SW 1271 (cell line): ENCODE measurements at regions not wholly inside any gene's neighbourhood (a gene's known extent, or its start where the extent isn't known, plus 50 kb on each side); places are given as distances from the start of the nearest gene placed in this dataset.
"Not testable (repeated sequence)": the region's sequence is repeated elsewhere in the genome, so short reads cannot be mapped to it uniquely, and the experiment has no call there.

Experiments
- DNase-seq, 2 experiments: peaks; one replicate each; lab custom pipeline; 2025; lab: John Stamatoyannopoulos, UW

DNA sequence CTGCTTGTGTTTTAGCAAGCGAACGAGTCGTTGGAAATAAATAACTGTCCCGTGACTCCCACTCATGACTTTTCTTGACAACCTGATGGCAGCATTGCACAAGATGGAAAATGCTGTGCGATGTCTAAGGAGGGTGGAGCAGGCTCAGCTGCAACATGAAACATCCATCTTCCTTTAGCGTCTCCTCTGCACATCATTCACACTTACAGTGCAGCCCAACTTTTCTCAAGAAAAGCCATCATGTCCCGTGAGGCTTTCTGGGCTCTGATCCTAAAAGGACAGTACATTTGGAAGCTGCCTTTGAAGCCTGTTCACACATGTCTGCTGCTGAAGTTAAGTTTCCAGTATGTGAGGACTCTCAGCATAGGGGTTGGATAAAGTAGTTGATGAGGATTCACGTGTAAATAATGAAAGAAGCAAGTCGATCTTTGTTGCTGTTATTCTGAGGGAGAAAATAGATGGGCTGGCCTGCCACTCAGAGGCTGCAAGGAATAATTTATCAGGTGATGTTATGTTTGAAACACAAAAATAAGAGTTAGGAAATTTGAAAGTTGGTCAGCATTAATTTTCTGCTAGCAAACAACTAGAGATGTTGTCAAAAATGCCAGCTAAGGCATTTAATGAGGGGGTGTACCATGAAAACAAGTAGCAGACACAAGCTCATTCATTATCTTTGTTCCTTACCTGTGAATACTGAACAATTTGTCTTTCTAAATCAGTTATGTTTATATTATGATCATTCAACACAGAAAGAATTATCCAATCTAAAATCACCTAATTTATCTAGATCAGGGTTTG, 328.7 kb upstream of the ZFP42 start:
- DNase-seq: no peak

DNA sequence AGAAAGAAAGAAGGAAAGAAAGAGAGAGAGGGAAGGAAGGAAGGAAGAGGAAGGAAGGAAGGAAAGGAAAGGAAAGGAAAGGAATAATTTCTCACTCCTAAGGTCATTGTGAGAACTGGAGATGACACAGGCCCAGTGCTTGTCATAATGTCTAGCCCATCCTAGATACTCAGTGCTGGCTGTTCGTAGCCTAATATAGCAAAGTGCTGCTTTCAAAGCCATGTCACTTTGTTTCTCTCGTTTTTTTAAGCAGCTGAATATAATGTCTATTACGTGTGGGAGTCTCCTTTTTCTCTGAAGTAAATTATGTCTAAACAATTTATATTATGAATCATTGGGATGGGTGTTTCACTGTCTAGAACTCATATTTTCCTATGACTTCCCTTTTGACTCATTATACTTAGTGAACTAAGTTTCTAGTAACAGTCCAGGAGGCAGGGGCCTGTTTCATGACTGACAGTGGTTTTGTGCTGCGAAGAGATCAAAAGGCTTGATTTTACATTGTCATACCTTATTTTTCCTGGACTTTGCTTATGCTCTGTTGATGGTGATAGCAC, 327.0 kb upstream of the ZFP42 start:
- no peak for DNase-seq

DNA sequence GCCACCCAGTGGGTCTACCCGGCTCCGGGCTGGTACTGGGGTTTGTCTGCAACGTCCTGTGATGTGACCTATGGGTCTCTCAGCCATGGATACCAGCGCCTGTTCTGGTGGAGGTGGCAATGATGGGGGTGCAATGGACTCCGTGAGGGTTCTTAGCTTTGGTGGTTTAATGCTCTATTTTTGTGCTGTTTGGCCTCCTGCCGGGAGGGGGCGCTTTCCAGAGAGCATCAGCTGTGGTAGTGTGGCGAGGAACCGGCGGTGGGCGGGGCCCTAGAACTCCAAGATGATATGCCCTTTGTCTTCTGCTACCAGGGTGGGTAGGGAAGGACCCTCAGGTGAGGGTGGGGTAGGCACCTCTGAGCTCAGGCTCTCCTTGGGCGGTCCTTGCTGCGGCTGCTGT, 324.1 kb upstream of the ZFP42 start:
- not testable (repeated sequence) for DNase-seq

DNA sequence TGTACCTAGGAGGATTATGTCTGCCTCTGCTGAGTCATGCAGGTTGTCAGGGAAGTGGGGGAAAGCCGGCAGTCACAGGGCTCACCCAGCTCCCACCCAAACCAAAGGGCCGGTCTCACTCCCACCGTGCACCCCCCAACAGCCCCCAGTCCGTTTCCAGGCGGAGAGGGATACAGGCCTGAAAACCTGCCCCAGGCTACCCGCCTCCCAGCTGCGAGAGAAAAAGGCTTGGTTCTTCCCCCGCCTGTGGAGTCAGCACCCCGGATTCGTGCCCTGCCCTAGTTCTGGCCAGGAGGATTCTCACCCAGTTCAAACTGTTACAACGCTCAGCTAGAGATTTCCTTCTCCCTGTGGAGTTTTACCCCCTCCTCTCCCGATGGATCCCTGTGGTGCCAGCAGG, 323.6 kb upstream of the ZFP42 start:
- not testable (repeated sequence) for DNase-seq

DNA sequence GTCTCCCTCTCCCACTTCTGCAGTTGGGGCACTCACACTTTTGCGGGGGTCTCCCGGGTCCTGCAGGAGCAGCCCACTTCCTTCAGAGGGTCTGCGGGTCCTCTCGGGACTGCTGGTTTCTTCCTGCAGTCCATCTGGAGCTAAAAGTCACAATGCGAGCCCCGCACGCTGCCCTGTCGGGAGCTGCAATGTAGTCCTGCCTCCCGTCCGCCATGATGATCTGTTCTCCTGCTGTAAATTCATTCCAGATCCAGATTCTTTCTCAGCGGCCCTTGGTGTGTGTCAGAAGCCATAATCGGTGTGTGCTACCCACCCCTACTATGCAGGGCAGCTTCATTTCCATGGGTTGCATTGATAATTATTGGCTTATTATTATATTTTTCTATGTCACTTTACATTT, 323.0 kb upstream of the ZFP42 start:
- DNase-seq: not testable (repeated sequence)

DNA sequence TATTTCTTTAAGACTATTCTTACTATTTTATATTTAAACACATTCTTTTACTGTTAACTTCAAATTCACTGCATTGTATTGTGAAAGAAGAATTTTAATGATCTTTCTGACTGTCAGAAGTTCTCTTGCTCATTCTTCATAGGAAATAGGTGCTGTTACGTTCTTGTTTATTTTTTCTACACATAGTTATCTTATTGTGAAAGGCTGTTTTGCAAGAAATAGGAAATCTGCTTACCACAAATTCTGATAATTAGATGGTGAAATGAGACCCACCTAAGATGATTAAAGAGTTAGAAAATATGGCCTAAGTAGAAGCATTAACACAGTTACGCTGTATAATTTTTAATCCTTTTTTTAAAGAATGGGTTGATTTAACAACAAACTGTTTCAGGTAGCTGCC, 316.1 kb upstream of the ZFP42 start:
- DNase-seq: no peak

DNA sequence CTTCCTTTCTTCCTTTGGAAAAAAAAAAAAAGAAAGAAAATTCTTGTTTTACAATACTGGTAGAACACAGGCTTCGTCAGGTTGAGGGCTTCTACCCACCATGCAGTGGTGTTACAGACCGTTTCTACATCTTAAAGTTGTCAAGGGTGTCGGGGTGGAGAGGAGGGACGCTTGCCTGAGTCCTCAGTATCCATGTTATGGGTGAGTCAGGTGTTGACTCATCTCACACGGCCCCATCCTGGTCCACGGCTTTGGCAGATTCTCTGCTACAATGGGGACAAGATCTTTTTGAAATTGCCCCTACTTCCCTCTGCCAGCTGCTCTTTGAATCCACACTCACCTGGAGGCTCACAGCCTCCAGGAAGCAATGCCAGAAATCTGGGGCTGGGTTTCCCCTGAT, 310.3 kb upstream of the ZFP42 start:
- DNase-seq: no peak

DNA sequence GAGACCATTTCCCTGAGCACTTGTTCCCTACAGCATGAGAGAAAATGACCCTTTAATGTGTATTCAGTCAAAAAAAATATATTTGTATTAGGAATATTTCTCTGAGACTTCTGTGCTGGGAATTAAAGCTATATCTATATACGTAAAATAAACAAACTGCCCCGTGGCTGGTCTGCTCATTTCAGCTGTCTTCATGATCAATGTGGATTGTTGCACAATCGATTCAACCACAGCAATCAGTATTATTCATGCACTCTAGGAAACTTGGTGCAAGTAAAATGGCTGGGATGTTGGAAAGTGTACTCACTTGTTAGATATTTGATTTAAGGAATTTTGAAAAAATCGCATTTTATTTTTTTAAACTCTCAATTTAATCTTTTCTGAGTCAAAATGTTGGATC, 307.9 kb upstream of the ZFP42 start:
- no peak for DNase-seq

DNA sequence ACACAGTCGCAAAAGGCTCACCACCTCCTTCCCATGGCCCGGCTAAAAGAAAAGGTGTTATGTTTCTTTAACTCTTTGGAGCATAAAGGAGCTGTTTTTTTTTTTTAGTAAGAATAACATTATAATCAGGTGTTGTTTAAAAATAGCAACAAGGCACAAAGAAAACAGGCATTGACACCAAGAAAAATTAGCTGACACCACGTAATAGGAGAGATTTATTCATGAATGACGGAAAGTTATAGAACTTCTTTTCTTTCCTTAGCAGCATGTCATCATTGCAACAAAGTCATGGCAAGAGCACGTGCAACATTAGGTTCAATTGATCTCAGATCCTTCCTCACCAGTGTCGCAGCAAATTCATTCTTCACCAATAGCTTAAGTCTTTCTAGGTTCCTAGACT, 302.9 kb upstream of the ZFP42 start:
- DNase-seq: no peak

DNA sequence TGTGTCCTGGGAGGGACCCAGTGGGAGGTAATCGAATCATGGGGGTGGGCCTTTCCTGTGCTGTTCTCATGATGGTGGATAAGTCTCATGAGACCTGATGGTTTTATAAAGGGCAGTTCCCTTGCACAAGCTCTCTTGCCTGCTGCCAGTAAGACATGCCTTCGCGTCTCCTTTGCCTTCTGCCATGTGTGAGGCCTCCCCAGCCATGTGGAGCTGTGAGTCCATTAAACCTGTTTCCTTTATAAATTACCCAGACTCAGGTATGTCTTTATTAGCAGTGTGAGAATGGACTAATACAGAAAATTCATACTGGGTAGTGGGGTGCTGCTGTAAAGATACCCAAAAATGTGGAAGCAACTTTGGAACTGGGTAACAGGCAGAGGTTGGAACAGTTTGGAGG, 300.0 kb upstream of the ZFP42 start:
- not testable (repeated sequence) for DNase-seq

DNA sequence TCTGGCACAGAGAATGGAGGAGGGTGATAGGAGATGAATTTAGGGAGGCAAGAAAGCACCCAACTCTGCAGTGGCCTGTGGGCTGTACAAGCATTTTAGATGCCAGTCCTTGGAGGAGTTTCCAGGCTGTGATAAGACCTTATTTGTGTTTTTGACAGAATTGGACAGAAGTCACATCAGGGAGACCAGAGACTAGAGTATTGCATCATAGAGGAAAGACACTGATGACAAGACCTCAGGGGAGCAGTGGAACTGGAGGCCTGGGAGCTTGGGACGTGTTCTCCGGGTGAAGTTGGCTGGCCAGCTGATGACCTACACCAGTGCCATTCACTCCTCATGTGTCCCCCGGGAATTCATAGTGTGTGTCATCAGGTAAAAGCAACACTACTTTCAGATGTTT, 284.0 kb upstream of the ZFP42 start:
- no peak for DNase-seq

DNA sequence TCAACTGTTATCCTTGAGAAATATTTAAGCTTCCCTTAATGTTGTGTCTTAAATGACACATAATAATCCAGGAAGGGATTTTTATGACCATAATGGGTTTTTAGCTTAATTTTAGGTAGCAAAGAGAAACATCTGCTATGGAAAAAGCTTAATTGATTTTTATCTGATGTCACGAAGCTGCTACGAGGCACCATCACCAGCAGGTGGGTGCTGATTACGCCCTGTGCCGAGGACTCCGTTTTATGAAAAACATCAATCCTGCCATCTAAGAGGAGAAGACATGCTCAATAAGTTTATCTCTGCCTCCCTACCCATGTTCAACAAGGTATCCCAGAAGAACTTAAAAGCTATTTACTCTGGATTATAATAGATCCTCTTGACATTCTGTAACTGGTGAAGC, 280.6 kb upstream of the ZFP42 start:
- DNase-seq: no peak

DNA sequence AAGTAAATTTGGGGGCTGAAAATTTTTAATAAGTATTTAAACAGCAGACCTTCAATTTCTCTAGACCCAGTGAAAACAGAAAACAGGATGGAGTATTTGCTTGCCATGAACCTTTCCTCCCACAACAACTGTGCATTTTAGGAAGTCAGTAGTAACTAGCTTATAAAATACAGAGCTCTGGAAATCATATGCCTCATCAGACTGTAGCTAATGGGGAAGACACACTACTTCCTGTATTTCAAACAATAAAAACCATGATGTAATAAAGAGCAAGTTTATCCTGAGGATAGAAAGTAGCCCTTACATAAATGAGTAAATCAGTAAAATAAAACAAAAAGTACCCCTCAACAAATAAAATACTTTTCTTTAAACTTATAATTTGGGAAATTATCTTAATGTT, 280.1 kb upstream of the ZFP42 start:
- DNase-seq: no peak

DNA sequence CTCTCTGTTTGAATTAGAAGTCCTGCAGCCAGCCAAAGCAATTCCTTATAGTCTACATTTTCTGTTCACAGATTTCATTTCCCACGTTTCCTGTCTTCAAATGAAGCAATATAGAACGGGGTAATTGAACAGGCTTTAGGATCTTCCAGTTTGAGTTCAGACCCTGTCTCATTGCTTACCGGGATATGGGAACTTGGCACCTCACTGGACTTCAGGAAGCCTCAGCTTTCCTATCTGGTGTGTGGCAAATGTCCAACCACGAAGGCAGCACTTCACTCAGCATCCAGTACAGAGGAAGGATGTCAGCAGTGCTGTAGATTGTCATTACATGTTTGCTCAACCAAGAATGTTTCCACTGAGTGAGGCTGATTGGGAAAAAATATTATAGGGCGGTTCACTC, 271.1 kb upstream of the ZFP42 start:
- DNase-seq: no peak

DNA sequence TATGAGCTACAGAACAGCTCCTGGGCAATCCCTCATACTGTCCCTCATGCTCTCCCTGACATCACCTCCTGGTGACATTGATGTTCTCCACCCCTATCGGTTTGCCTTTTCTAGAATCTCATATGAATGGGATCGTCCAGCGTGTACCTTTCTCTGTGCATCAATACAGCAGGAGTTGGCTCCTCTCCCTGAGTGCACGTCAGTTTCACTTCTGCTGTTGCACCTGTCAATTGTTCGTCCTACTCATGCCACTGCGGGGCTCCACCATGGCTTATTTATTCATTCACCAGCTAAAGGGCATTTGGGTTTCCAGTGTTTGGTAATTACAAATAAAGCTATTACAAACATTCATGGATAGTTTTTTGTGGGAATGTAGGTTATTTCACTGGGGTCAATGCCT, 269.1 kb upstream of the ZFP42 start:
- DNase-seq: no peak

DNA sequence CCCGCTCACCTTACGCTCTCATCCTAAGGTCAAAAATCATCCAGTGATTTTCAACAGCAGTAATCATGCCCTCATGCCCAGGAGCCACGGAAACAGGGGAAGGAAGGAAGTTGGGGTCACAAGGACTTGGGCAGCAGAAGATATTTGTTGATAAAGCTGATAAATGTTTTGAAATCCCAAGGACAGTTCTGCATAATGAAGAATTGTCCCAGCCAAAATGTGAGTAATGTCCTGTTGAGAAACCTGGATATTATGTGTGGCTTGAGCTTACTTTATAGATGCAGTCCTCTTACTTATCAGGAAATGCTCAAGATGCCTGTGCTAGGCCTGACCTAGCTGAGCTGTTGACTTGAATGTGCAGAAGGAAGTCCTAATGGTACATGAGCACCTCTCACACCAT, 263.0 kb upstream of the ZFP42 start:
- DNase-seq: no peak

DNA sequence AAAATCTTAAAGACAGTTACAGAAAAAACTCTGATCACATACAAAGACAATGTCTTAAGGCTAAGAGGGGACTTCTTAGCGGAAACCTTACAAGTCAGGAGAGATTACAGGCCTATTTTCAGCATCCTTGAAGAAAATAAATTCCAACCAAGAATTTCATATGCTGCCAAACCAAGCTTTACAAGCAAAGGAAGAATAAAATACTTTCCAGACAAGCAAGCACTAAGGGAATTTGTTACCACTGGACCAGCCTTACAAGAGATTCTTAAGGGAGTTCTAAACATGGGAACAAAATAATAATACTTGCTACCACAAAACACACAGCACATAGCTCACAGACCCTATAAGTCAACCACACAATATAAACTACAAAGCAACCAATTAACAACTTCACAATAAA, 255.8 kb upstream of the ZFP42 start:
- DNase-seq: no peak

DNA sequence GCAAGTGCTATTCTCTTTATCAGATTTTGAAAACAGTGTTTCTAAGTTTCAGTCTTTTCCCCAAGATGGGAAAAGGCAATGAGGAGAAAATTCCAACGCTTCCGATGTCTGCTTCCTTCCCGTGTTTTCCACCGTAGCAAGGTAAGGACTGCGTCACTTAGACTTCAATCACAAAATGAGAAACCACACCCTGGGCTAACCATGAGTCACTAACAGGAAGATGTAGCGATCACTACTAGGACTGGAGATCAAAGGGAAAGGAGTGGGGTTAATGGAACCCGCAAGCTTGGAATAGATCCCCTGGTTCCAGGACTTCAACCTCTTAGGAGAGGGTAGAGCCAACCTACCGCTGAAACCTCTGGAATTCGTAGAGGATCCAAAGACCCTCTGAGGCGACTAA, 250.7 kb upstream of the ZFP42 start:
- DNase-seq: no peak

DNA sequence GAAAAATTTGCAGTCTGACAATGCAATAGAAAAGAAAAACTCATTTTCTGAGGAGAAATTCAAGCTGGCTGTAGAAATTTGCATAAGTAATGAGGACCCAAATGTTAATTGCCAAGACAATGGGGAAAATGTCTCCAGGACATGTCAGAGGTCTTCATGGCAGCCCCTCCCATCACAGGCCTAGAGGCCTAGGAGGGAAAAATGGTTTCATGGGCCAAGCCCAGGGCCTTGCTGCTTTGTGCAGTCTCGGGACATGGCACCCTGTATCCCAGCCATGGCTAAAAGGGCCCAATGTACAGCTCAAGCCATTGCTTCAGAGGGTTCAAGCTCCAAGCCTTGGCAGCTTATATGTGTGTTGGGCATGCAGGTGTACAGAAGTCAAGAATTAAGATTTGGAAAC, 244.9 kb upstream of the ZFP42 start:
- not testable (repeated sequence) for DNase-seq

DNA sequence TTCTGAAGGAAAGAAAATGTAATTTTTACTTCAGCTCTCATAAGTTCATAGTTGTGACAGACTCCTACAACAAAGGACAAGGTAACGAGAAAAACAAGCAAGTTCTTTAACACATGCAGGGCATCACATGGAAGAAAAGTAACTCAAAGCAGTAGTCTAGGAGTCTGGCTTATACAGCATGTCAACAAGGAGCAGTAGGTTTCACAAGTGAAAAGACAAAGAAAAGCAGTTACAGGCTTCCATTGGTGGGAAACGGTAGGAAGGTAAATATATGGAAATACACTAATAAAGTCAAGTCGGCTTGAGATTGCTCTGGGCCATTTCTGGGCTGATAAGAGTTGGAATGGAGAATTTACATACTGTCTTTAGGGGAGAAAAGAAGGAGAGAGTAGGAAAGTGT, 228.4 kb upstream of the ZFP42 start:
- DNase-seq: no peak

DNA sequence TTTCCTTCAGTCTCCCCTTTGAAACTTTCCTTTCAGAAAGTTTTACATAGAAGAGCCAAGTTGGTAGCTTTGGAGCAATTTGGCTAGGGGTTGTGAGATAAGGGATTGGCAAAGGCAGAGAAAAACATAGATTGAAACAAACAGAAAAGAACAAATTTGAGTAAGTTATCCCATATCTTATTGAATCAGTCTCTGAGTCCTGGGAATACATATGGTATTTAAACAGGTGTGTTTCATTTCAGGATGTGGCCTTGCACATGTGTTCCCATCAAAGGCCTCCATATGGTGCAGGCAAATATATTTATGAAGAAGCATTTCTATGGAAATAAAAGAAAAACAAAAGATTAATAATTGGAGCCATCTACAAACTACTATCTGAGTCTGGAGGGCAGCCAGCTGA, 227.9 kb upstream of the ZFP42 start:
- no peak for DNase-seq

DNA sequence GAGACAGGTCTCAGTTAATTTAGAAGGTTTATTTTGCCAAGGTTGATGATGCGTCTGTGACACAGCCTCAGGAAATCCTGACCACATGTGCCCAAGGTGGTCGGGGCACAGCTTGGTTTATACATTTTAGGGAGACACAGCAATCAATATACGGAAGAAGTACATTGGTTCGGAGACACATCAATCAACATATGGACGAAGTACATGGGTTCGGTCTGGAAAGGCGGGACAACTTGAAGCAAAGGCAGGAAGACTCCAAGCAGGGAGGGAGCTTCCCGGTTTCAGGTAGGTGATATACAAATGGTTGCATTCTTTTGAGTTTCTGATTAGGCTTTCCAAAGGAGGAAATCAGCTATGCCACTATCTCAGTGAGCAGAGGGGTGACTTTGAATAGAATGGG, 225.2 kb upstream of the ZFP42 start:
- DNase-seq: no peak

DNA sequence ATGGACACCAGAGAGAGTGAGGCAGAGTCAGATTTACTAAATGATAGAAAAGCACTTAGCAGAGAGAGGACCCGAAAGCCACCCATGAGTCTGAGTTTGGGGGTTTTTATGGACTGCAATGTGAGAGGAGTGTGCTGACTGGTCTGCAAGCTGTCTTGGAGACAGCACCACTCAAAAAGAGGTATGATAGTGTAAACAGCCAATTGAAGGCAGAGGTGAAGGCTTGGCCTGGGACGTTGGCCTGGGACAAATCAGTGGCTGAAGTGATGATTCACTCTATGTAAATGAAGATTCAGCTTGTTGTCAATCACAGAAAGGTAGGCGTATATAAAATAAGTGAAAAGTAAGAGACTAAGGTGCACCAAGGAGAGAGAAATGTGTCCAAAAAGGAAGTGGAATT, 217.6 kb upstream of the ZFP42 start:
- DNase-seq: no peak

DNA sequence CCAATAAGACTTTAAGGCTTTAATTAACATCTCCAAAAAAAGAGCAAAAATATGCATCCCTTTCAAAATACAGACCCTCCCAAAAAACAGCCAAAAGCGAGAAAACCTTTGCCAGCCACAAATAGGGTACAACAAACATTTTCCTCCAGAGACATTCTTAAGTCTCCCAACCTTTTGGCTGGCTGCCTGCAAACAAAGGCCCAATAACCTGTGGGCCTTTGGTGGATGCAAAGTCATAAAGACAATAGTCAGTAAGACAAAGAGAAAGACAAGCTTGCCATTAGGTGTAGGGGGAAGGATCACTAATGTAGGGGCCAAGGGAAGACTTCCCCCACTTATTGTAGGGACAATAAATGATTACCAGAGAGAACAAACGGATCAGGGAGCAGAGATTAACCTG, 215.5 kb upstream of the ZFP42 start:
- no peak for DNase-seq
